ENCODE measurements at regions not wholly inside any gene's neighbourhood (a gene's known extent, or its start where the extent isn't known, plus 50 kb on each side); places are given as distances from the start of the nearest gene placed in this dataset.

DNA sequence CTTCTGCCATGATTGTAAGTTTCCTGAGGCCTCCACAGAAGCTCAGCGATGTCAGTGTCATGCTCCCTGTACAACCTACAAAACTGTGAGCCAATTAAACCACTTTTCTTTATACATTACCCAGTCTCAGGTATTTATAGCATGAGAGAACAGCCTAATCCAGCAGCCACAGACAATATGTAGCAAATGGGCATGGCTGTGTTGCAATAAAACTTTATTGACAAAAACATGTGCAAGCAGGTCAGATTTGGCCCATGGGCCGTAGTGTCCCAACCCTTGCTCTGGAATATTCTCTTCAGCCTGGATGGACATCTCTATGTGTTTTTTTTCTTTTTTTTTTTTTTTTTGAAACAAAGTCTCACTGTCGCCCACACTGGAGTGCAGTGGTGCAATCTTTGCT is 60.9 kb upstream of the EEF2KMT start:
- TF ChIP-seq ZNF146 (tag by site-specific recombination; IDR thresholded peaks at IDR 0.05): no peak
- TF ChIP-seq, protein P1, sequence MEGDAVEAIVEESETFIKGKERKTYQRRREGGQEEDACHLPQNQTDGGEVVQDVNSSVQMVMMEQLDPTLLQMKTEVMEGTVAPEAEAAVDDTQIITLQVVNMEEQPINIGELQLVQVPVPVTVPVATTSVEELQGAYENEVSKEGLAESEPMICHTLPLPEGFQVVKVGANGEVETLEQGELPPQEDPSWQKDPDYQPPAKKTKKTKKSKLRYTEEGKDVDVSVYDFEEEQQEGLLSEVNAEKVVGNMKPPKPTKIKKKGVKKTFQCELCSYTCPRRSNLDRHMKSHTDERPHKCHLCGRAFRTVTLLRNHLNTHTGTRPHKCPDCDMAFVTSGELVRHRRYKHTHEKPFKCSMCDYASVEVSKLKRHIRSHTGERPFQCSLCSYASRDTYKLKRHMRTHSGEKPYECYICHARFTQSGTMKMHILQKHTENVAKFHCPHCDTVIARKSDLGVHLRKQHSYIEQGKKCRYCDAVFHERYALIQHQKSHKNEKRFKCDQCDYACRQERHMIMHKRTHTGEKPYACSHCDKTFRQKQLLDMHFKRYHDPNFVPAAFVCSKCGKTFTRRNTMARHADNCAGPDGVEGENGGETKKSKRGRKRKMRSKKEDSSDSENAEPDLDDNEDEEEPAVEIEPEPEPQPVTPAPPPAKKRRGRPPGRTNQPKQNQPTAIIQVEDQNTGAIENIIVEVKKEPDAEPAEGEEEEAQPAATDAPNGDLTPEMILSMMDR (tag by site-specific recombination; IDR thresholded peaks at IDR 0.05): no peak
- TF ChIP-seq ZNF138 (tag by site-specific recombination; IDR thresholded peaks at IDR 0.05; ENCODE audit: borderline replicate concordance): no peak

Data from HEK293 (cell line).